ENCODE measurements at regions not wholly inside any gene's neighbourhood (a gene's known extent, or its start where the extent isn't known, plus 50 kb on each side); places are given as distances from the start of the nearest gene placed in this dataset.

- no peak for DNase-seq
Observed at GRCh38 chr6:1144842-1145767, 166.8 kb upstream of the FOXQ1 start.

- no peak for DNase-seq
Observed at GRCh38 chr6:1143655-1144054, 168.2 kb upstream of the FOXQ1 start.

- DNase-seq: no peak
Observed at GRCh38 chr6:1139155-1139890, 172.6 kb upstream of the FOXQ1 start.

- no peak for DNase-seq
Observed at GRCh38 chr6:1137849-1138248, 174.0 kb upstream of the FOXQ1 start.

- no peak for DNase-seq
Observed at GRCh38 chr6:1136827-1137226, 175.1 kb upstream of the FOXQ1 start.

GRCh38 chr6:1136415-1136774, 175.5 kb upstream of the FOXQ1 start:
- DNase-seq: no peak

GRCh38 chr6:1135726-1136414, 176.0 kb upstream of the FOXQ1 start:
- DNase-seq: no peak

- no peak for DNase-seq
Observed at GRCh38 chr6:1131285-1132079, 180.4 kb upstream of the FOXQ1 start.

- no peak for DNase-seq
Observed at GRCh38 chr6:1130709-1131108, 181.2 kb upstream of the FOXQ1 start.

- no peak for DNase-seq
Observed at GRCh38 chr6:1129131-1129530, 182.8 kb upstream of the FOXQ1 start.

- no peak for DNase-seq
Observed at GRCh38 chr6:1127597-1128288, 184.2 kb upstream of the FOXQ1 start.

- DNase-seq: no peak
Observed at GRCh38 chr6:1127129-1127528, 184.8 kb upstream of the FOXQ1 start.

- no peak for DNase-seq
Observed at GRCh38 chr6:1126036-1126435, 185.9 kb upstream of the FOXQ1 start.

GRCh38 chr6:1125297-1125696, 186.6 kb upstream of the FOXQ1 start:
- DNase-seq: no peak

- DNase-seq: no peak
Observed at GRCh38 chr6:1124885-1125284, 187.0 kb upstream of the FOXQ1 start.

GRCh38 chr6:1123386-1124375, 188.2 kb upstream of the FOXQ1 start:
- no peak for DNase-seq

GRCh38 chr6:1122083-1122482, 189.8 kb upstream of the FOXQ1 start:
- DNase-seq: no peak

GRCh38 chr6:1118287-1118647, 193.6 kb upstream of the FOXQ1 start:
- no peak for DNase-seq

- no peak for DNase-seq
Observed at GRCh38 chr6:1117530-1118286, 194.2 kb upstream of the FOXQ1 start.

GRCh38 chr6:1116149-1116548, 195.7 kb upstream of the FOXQ1 start:
- DNase-seq: no peak
